ENCODE measurements at regions not wholly inside any gene's neighbourhood (a gene's known extent, or its start where the extent isn't known, plus 50 kb on each side); places are given as distances from the start of the nearest gene placed in this dataset.
"Not testable (repeated sequence)": the region's sequence is repeated elsewhere in the genome, so short reads cannot be mapped to it uniquely, and the experiment has no call there.

DNA sequence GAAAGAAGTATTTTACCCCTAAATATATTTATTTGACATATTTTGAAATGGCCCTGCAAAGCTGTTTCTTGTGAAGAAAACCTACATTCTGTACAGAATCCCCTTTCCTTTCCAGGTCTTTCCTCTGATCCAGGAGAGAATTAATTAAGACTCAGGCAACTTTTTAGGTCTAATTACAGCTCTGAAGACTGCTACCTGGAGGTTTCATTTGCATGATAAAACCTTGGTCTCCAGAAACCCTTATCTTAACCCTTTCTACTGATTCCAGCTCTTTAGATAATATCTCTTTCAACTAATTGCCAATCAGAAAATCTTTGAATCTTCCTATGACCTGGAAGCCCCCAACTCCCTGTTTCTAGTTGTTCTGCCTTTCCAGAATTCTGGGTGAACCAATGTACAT lies 224.0 kb downstream of the FAM47A start:
- TF ChIP-seq, protein P1, sequence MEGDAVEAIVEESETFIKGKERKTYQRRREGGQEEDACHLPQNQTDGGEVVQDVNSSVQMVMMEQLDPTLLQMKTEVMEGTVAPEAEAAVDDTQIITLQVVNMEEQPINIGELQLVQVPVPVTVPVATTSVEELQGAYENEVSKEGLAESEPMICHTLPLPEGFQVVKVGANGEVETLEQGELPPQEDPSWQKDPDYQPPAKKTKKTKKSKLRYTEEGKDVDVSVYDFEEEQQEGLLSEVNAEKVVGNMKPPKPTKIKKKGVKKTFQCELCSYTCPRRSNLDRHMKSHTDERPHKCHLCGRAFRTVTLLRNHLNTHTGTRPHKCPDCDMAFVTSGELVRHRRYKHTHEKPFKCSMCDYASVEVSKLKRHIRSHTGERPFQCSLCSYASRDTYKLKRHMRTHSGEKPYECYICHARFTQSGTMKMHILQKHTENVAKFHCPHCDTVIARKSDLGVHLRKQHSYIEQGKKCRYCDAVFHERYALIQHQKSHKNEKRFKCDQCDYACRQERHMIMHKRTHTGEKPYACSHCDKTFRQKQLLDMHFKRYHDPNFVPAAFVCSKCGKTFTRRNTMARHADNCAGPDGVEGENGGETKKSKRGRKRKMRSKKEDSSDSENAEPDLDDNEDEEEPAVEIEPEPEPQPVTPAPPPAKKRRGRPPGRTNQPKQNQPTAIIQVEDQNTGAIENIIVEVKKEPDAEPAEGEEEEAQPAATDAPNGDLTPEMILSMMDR (IDR thresholded peaks at IDR 0.05) = no peak
- no peak for TF ChIP-seq EP300 (IDR thresholded peaks at IDR 0.05)
- no peak for TF ChIP-seq POLR2A (IDR thresholded peaks at IDR 0.05)
- Histone ChIP-seq H3K9me3 (no peaks in the 10 kb centered on the region), H3K36me3 (no peaks in the 10 kb centered on the region), H3K4me1 (no peaks in the 10 kb centered on the region), H3K27ac (no peak overlapping the region), H3K4me3 (no peak overlapping the region), H3K27me3 (no peaks in the 10 kb centered on the region)
- no peak for DNase-seq (ENCODE audit: low spot score in 2 of 2)

DNA sequence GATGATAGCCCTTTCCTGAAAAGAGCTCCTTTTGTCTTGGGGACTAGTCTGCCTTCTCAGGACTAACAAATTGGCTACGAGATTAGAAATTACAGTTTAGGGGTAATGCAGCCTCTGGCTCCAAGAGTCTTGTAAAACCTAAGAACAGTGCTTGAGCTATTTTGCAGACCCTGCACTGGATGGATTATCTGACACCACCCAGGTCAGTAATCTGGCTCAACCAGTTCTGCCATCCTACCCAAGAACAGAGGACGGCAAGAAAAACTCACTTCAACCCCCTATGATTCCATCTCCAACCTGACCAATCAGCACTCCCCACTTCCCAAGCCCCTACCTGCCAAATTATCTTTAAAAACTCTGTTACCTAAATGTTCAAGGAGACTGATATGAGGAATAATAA lies 225.1 kb downstream of the FAM47A start:
- Histone ChIP-seq H3K9me3 (no peaks in the 10 kb centered on the region), H3K27me3 (no peaks in the 10 kb centered on the region), H3K4me1 (no peaks in the 10 kb centered on the region), H3K27ac (no peak overlapping the region), H3K36me3 (no peaks in the 10 kb centered on the region), H3K4me3 (no peak overlapping the region)
- DNase-seq (ENCODE audit: low spot score in 2 of 2) = no peak
- TF ChIP-seq, protein P1 (IDR thresholded peaks at IDR 0.05) = no peak
- TF ChIP-seq POLR2A (IDR thresholded peaks at IDR 0.05) (no peak), EP300 (IDR thresholded peaks at IDR 0.05) (no peak)
- 54 to 76% methylated on average over 2 of the region's 2 CpGs for WGBS, 2 donors

DNA sequence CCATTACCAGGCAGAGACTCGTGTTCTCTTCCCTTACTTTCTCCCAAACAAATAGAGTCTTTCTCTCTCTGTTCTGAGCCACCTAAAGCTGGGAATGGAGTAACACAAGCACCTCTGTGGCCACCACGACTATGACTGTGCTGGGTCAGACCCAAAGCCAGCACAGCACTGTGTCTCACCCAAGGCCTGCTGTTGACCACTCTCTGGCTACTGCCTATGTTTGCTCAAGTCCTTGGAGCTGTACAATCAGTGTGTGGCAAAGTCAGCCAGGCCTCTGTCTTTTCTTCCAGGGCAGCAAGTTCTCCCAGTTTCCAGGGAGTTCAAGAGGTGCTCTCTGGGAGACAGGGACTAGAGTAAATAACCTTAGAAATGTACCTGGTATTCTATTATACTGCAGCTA lies 239.4 kb downstream of the FAM47A start:
- no peaks in the 10 kb centered on the region for H3K9me3 ChIP-seq
- no peak for DNase-seq (ENCODE audit: low spot score in 2 of 2)
- no peaks in the 10 kb centered on the region for H3K36me3 ChIP-seq
- TF ChIP-seq, protein P1 (IDR thresholded peaks at IDR 0.05) = no peak
- TF ChIP-seq POLR2A (IDR thresholded peaks at IDR 0.05) (no peak), EP300 (IDR thresholded peaks at IDR 0.05) (no peak)
- 50 to 93% methylated on average over 2 of the region's 2 CpGs for WGBS, 2 donors
- H3K27ac ChIP-seq = no peak overlapping the region
- H3K4me1 ChIP-seq = no peaks in the 10 kb centered on the region
- H3K4me3 ChIP-seq = no peak overlapping the region
- H3K27me3 ChIP-seq = no peaks in the 10 kb centered on the region

DNA sequence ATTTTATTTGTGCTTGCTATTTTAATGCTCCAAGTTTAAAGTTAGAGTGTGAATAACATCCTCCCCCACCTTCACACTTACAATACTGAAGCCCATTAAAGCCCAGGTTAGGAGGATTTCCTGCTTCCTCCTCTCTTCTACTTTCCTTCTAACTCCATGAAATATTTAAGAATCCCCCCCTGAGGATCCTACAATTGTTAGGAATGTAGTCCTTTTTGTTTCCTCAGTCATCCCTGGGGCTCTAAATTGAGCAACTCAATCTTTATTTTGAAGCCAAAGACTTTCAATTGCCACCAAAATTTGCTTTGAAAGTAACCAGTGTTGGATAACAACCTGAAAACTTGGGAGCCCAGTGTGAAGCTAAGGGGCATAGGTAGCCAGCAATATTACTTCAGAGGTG lies 276.9 kb downstream of the FAM47A start:
- H3K27me3 ChIP-seq = no peaks in the 10 kb centered on the region
- no peak for DNase-seq (ENCODE audit: low spot score in 2 of 2)
- no peak for TF ChIP-seq POLR2A (IDR thresholded peaks at IDR 0.05)
- TF ChIP-seq, protein P1 (IDR thresholded peaks at IDR 0.05) = no peak
- no peak for TF ChIP-seq EP300 (IDR thresholded peaks at IDR 0.05)
- no peak overlapping the region for H3K4me3 ChIP-seq
- H3K4me1 ChIP-seq = no peaks in the 10 kb centered on the region
- H3K9me3 ChIP-seq = no peaks in the 10 kb centered on the region
- no peak overlapping the region for H3K27ac ChIP-seq
- no peaks in the 10 kb centered on the region for H3K36me3 ChIP-seq

DNA sequence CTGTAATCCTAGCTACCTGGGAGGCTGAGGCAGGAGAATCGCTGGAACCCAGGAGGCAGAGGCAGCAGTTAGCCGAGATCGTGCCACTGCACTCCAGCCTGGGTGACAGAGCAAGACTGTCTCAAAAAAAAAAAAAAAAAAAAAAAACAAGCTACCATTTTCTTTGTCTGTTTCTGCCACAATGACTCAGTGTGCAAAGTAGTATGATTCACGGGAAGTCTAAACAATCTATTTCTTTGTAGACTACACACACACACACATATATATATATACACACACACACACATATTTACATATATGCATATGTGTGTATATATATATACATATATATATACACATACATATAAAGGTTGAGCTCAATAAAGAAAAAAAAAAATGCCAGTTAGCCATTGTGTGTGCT lies 280.0 kb downstream of the FAM47A start:
- not testable (repeated sequence) for H3K9me3 ChIP-seq; H3K4me1 ChIP-seq; DNase-seq (ENCODE audit: low spot score in 2 of 2); H3K4me3 ChIP-seq; H3K27ac ChIP-seq; H3K36me3 ChIP-seq; H3K27me3 ChIP-seq
- 75 to 78% methylated on average over 4 of the region's 4 CpGs for WGBS, 2 donors

DNA sequence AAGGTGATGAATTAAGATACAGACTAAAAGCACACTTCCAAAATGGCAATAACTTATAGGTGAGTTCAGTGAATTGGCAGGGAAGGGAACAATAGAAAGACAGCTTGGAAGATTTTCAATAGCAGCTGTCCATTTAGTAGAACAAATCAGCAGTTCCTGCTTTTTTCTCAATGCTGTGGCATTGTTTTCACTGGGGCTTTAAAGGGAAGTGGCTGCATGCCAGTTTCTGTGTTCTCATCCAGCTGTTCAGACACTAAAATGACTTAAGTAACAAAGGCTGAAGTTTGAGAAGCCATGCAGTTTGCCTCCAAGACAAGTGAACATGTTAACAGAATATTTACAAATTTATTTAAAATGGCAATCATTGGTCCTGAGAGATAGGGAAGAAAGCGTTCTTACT lies 291.9 kb downstream of the FAM47A start:
- no peak overlapping the region for H3K4me3 ChIP-seq
- TF ChIP-seq EP300 (IDR thresholded peaks at IDR 0.05) (no peak), POLR2A (IDR thresholded peaks at IDR 0.05) (no peak)
- TF ChIP-seq, protein P1 (IDR thresholded peaks at IDR 0.05) = no peak
- H3K27ac ChIP-seq = no peak overlapping the region
- H3K9me3 ChIP-seq = peaks cover 0 to 3% (median 0%) of the 10 kb centered on the region in 4 donors
- DNase-seq (ENCODE audit: low spot score in 2 of 2) = peak in 1 of 2 donors; percentile 4
- H3K27me3 ChIP-seq = no peaks in the 10 kb centered on the region
- 30 to 41% methylated on average over 1 of the region's 1 CpG for WGBS, 2 donors
- H3K4me1 ChIP-seq = no peaks in the 10 kb centered on the region
- H3K36me3 ChIP-seq = no peaks in the 10 kb centered on the region
